ENCODE measurements at regions not wholly inside any gene's neighbourhood (a gene's known extent, or its start where the extent isn't known, plus 50 kb on each side); places are given as distances from the start of the nearest gene placed in this dataset.
"Not testable (repeated sequence)": the region's sequence is repeated elsewhere in the genome, so short reads cannot be mapped to it uniquely, and the experiment has no call there.

GRCh38 chr16:35564148-35564547 lies 2104.7 kb downstream of the TP53TG3F start:
- in situ Hi-C loops (cut with HindIII; ENCODE audit: low sequenced_read_pairs): no loop called here

GRCh38 chr16:35564889-35565288 lies 2105.5 kb downstream of the TP53TG3F start:
- in situ Hi-C loops (cut with HindIII; ENCODE audit: low sequenced_read_pairs): no loop called here

GRCh38 chr16:35565626-35566025 lies 2106.2 kb downstream of the TP53TG3F start:
- in situ Hi-C loops (cut with HindIII; ENCODE audit: low sequenced_read_pairs): no loop called here

DNA sequence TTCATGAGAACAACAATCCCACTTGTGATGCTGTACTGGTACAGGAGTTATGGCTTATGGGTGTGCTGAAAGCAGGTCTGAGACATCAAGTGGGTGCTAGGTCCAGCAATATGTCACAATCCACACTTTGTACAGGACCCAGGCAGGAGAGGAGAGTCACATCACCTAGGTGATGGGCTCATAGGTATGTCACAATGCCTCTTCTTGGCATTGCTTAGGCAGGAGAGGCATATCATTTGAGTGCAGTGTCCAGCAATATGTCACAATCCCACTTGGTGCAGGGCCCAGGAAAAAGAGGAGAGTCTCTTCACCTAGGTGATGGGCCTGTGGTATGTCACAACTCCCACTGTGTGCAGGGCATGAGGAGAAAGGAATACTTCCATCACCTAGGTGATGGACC lies 2110.0 kb downstream of the TP53TG3F start:
- in situ Hi-C loops (cut with HindIII; ENCODE audit: low sequenced_read_pairs): no loop called here

DNA sequence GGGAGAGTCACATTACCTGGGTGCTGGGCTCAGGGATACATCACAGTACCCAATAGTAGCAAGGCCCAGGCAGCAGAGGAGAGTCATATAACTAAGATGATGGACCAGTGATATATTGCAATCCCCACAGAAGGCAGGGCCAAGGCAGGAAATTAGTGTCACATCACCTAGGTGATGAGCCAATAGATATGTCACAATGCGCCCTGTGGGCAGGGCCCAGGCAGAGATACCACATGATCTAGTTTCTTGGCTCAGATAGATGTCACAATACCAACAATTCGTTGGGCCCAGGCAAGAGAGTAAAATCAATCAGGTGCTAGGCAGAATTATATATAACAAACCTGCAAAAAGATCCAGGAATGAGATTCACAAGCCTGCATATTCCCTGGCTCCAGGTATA lies 2111.5 kb downstream of the TP53TG3F start:
- in situ Hi-C loops (cut with HindIII; ENCODE audit: low sequenced_read_pairs): no loop called here

DNA sequence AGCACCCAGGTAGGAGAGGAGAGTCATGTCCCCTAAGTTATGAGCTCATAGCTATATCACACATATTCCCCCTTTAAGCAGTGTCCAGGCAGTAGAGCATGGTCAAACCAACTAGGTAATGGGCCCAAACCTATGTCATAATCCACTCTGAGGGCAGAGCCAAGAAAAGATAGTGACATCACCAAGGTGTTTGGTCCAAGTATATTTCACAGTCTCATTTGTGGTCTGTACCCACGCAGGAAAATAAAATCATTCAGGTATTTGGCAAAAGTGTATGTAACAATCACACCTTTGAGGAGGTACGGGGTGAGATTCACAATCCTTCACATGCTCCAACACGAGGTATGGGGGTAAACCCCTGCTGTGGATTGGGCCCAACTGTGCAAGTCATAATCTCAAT lies 2112.8 kb downstream of the TP53TG3F start:
- in situ Hi-C loops (cut with HindIII; ENCODE audit: low sequenced_read_pairs): no loop called here

GRCh38 chr16:35573407-35573806 lies 2114.0 kb downstream of the TP53TG3F start:
- in situ Hi-C loops (cut with HindIII; ENCODE audit: low sequenced_read_pairs): no loop called here

DNA sequence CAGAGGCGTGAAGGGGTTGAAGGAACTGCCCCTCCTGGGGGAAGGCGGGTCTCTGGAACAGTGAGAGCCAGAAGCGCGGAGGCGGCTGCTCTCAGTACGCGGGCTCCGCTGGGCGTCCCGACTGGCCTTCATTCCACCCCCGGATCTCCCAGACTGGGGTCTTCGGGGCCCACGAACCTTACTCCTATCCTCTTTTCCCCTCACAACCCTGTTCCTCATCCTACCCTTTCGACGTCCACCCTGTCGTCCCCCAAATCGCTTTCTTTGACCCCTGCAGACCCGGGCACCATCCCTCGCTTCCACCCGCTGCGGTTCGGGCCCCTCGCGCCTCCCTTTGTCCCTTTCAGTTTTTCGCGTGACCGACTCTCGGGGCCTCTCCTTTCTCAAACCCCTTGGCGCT lies 2114.6 kb downstream of the TP53TG3F start:
- in situ Hi-C loops (cut with HindIII; ENCODE audit: low sequenced_read_pairs): no loop called here

GRCh38 chr16:35574454-35575431 lies 2115.3 kb downstream of the TP53TG3F start:
- in situ Hi-C loops (cut with HindIII; ENCODE audit: low sequenced_read_pairs): no loop called here

- in situ Hi-C loops (cut with HindIII; ENCODE audit: low sequenced_read_pairs): no loop called here
Measured at GRCh38 chr16:35575432-35575821, 2116.0 kb downstream of the TP53TG3F start.

DNA sequence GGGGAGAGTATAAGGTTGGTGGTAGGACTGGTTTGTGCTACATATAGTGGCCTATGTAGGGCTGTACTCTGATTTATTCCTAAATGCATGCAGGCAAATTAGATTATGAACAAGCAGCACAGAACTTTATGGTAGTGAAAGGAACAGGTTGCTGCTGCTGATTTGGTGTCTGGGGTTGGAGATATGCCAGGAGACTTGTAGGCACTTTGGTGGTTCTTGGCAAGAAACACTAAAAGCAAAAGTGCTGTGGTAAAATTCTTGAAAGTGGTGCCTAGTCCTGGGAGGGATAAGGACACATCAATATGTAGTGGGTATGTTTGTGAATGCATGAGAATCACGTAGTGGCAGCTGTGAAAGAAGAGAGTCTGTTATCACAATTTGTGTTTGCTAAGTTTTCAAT lies 2126.0 kb downstream of the TP53TG3F start:
- in situ Hi-C loops (cut with HindIII; ENCODE audit: low sequenced_read_pairs): no loop called here

- in situ Hi-C loops (cut with HindIII; ENCODE audit: low sequenced_read_pairs): not testable (repeated sequence)
Measured at GRCh38 chr16:35590913-35591312, 2131.5 kb downstream of the TP53TG3F start.

GRCh38 chr16:35596467-35596866 lies 2137.1 kb downstream of the TP53TG3F start:
- in situ Hi-C loops (cut with HindIII; ENCODE audit: low sequenced_read_pairs): no loop called here

GRCh38 chr16:35598696-35599332 lies 2139.4 kb downstream of the TP53TG3F start:
- in situ Hi-C loops (cut with HindIII; ENCODE audit: low sequenced_read_pairs): no loop called here

DNA sequence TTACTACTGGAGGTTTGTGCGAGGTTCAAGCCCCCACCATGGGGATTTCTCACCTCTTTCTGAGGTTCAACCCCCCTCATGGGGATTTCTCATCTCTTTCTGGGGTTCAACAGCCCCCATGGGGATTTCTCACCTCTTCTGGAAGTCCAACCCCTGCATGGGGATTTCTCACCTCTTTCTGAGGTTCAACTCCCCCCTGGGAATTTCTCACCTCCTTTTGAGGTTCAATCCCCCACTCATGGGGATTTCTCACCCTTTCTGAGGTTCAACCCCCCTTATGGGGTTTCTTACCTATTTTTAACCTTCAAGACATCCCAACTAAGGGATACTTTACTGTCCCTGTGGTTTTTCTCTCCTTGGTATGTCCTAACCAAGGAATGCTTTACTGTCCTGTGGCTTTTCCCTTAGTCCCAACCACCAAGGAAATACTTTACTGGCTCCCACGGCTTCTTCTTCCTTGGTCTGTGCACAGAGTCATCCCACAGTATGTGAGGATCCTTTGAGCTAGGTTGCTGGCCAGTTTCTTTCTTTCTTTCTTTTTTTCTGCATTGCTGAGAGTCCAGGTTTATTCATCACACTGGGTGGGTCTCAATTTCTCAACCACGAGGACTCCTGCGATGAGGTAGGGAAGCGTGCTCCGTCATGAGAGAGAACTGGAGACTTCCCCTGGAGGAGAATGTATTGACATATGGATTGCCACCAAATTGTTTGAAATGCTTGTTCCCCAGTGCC lies 2140.2 kb downstream of the TP53TG3F start:
- in situ Hi-C loops (cut with HindIII; ENCODE audit: low sequenced_read_pairs): no loop called here

DNA sequence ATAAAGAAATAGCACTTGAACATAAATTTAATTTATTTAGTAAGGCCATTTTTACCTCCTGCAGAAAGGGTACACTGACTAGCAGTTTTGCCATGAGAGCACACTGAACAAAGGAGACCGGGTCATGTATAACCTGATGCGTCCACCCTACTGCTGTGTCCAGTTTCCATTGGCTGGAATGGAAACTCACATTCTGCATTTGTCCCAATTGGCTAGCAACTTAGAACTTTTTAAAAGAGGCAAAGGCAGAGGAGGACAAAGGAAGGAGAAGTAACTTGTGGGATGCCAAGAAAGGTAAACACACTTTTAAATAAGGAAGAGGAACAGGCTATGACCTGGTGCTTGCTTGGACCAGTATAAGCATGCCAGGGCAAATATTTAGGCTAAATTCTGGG lies 2140.7 kb downstream of the TP53TG3F start:
- in situ Hi-C loops (cut with HindIII; ENCODE audit: low sequenced_read_pairs): not testable (repeated sequence)

GRCh38 chr16:35602116-35602515 lies 2142.7 kb downstream of the TP53TG3F start:
- in situ Hi-C loops (cut with HindIII; ENCODE audit: low sequenced_read_pairs): no loop called here

DNA sequence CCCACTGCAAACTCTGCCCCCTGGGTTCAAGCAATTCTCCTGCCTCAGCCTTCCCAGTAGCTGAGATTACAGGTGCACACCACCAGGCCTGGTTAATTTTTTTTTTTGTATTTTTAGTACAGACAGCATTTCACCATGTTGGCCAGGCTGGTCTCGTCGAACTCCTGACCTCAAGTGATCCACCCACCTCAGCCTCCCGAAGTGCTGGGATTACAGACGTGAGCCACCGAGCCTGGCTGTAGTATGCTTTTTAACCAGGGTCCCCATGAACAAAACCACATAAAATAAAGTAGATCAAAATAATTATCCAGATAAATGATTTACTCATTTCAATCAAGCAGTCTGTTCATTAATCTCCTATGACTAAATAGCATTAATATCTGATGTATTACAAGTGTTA lies 2144.0 kb downstream of the TP53TG3F start:
- in situ Hi-C loops (cut with HindIII; ENCODE audit: low sequenced_read_pairs): not testable (repeated sequence)

DNA sequence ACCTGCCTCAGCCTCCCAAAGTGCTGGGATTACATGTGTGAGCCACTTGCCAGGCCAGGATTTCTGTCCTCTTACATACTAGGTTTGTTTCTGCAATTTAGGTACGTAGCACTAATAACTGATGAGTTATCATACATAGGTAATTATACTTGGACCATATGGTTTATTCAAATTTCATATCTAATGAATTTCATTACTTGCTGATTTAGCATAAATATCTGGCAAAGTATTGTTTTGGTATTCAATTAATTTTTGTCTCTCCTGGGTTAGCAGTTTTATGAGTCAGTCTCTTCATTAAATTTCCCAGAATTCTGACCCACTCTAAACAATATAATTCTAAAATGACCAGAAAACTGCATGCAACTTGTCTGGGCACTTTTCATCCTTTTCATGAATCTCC lies 2146.5 kb downstream of the TP53TG3F start:
- in situ Hi-C loops (cut with HindIII; ENCODE audit: low sequenced_read_pairs): no loop called here

GRCh38 chr16:35614883-35615282 lies 2155.5 kb downstream of the TP53TG3F start:
- in situ Hi-C loops (cut with HindIII; ENCODE audit: low sequenced_read_pairs): not testable (repeated sequence)

DNA sequence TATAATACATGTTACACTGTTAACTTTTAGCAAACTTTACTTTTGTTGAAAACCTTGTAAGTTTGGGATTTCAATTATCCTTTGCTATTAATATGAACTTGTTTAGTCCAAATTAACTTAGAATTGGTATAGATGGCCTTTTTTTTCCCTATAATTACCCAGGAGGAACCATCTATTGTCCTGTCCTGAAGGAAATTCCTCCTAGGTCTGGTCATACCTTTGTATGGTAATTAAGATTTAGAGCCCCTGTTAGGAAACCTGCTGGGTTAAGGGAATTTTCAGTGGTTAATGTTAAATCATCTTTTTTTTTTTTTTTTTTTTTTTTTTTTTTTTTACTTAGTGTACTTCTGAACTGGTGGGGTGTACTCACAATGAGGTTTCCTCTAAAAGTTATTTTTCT lies 2159.8 kb downstream of the TP53TG3F start:
- in situ Hi-C loops (cut with HindIII; ENCODE audit: low sequenced_read_pairs): not testable (repeated sequence)

Measured in endothelial cell of hepatic sinusoid (primary cell).